ENCODE measurements at regions not wholly inside any gene's neighbourhood (a gene's known extent, or its start where the extent isn't known, plus 50 kb on each side); places are given as distances from the start of the nearest gene placed in this dataset.

GRCh38 chr10:105989995-105990394 is 1174.5 kb downstream of the SORCS1 start:
- no peak for TF ChIP-seq POLR2AphosphoS5 (IDR thresholded peaks at IDR 0.05; ENCODE audit: low read depth, low read length)
- TF ChIP-seq TAF1 (IDR thresholded peaks at IDR 0.05; ENCODE audit: borderline replicate concordance, low read depth, low read length), result no peak
- TF ChIP-seq POLR2A (IDR thresholded peaks at IDR 0.05; ENCODE audit: low read depth, low read length), result no peak
- no peak for DNase-seq (ENCODE audit: insufficient read length)
- no peak for FAIRE-seq

GRCh38 chr10:105988848-105989247 is 1175.7 kb downstream of the SORCS1 start:
- no peak for TF ChIP-seq TAF1 (IDR thresholded peaks at IDR 0.05; ENCODE audit: borderline replicate concordance, low read depth, low read length)
- TF ChIP-seq POLR2A (IDR thresholded peaks at IDR 0.05; ENCODE audit: low read depth, low read length), result no peak
- no peak for TF ChIP-seq POLR2AphosphoS5 (IDR thresholded peaks at IDR 0.05; ENCODE audit: low read depth, low read length)
- FAIRE-seq, result no peak
- no peak for DNase-seq (ENCODE audit: insufficient read length)

GRCh38 chr10:105986912-105987635 is 1177.4 kb downstream of the SORCS1 start:
- TF ChIP-seq POLR2AphosphoS5 (IDR thresholded peaks at IDR 0.05; ENCODE audit: low read depth, low read length) (no peak), POLR2A (IDR thresholded peaks at IDR 0.05; ENCODE audit: low read depth, low read length) (no peak), TAF1 (IDR thresholded peaks at IDR 0.05; ENCODE audit: borderline replicate concordance, low read depth, low read length) (no peak)
- FAIRE-seq, result no peak
- DNase-seq (ENCODE audit: insufficient read length), result no peak

- TF ChIP-seq POLR2AphosphoS5 (IDR thresholded peaks at IDR 0.05; ENCODE audit: low read depth, low read length) (no peak), POLR2A (IDR thresholded peaks at IDR 0.05; ENCODE audit: low read depth, low read length) (no peak), TAF1 (IDR thresholded peaks at IDR 0.05; ENCODE audit: borderline replicate concordance, low read depth, low read length) (no peak)
- FAIRE-seq (no peak), DNase-seq (ENCODE audit: insufficient read length) (no peak)
These were observed 1178.0 kb downstream of the SORCS1 start for GRCh38 chr10:105986486-105986885.

GRCh38 chr10:105982735-105983134 is 1181.8 kb downstream of the SORCS1 start:
- TF ChIP-seq POLR2A (IDR thresholded peaks at IDR 0.05; ENCODE audit: low read depth, low read length) (no peak), TAF1 (IDR thresholded peaks at IDR 0.05; ENCODE audit: borderline replicate concordance, low read depth, low read length) (no peak), POLR2AphosphoS5 (IDR thresholded peaks at IDR 0.05; ENCODE audit: low read depth, low read length) (no peak)
- FAIRE-seq (no peak), DNase-seq (ENCODE audit: insufficient read length) (no peak)

GRCh38 chr10:105981679-105982078 is 1182.8 kb downstream of the SORCS1 start:
- no peak for FAIRE-seq
- TF ChIP-seq POLR2AphosphoS5 (IDR thresholded peaks at IDR 0.05; ENCODE audit: low read depth, low read length), result no peak
- TF ChIP-seq POLR2A (IDR thresholded peaks at IDR 0.05; ENCODE audit: low read depth, low read length), result no peak
- TF ChIP-seq TAF1 (IDR thresholded peaks at IDR 0.05; ENCODE audit: borderline replicate concordance, low read depth, low read length), result no peak

GRCh38 chr10:105974803-105975456 is 1189.6 kb downstream of the SORCS1 start:
- no peak for TF ChIP-seq TAF1 (IDR thresholded peaks at IDR 0.05; ENCODE audit: borderline replicate concordance, low read depth, low read length)
- TF ChIP-seq POLR2A (IDR thresholded peaks at IDR 0.05; ENCODE audit: low read depth, low read length), result no peak
- no peak for TF ChIP-seq POLR2AphosphoS5 (IDR thresholded peaks at IDR 0.05; ENCODE audit: low read depth, low read length)
- DNase-seq (ENCODE audit: insufficient read length) (no peak), FAIRE-seq (peak; percentile 67)

More at GRCh38 chr10:105981679-105982078, 1182.8 kb downstream of the SORCS1 start:
- DNase-seq (ENCODE audit: insufficient read length), result no peak

- FAIRE-seq (peak; percentile 63), DNase-seq (ENCODE audit: insufficient read length) (no peak)
- TF ChIP-seq POLR2A (IDR thresholded peaks at IDR 0.05; ENCODE audit: low read depth, low read length) (no peak), TAF1 (IDR thresholded peaks at IDR 0.05; ENCODE audit: borderline replicate concordance, low read depth, low read length) (no peak)
These were observed 1190.6 kb downstream of the SORCS1 start for GRCh38 chr10:105973902-105974301.

- DNase-seq (ENCODE audit: insufficient read length), result no peak
These were observed 1191.1 kb downstream of the SORCS1 start for GRCh38 chr10:105973360-105973759.

GRCh38 chr10:105971460-105971859 is 1193.0 kb downstream of the SORCS1 start:
- FAIRE-seq (no peak), DNase-seq (ENCODE audit: insufficient read length) (no peak)
- no peak for TF ChIP-seq POLR2A (IDR thresholded peaks at IDR 0.05; ENCODE audit: low read depth, low read length)
- no peak for TF ChIP-seq POLR2AphosphoS5 (IDR thresholded peaks at IDR 0.05; ENCODE audit: low read depth, low read length)
- no peak for TF ChIP-seq TAF1 (IDR thresholded peaks at IDR 0.05; ENCODE audit: borderline replicate concordance, low read depth, low read length)

More at GRCh38 chr10:105973360-105973759, 1191.1 kb downstream of the SORCS1 start:
- FAIRE-seq, result no peak
- TF ChIP-seq TAF1 (IDR thresholded peaks at IDR 0.05; ENCODE audit: borderline replicate concordance, low read depth, low read length) (no peak), POLR2AphosphoS5 (IDR thresholded peaks at IDR 0.05; ENCODE audit: low read depth, low read length) (no peak), POLR2A (IDR thresholded peaks at IDR 0.05; ENCODE audit: low read depth, low read length) (no peak)

GRCh38 chr10:105969884-105970377 is 1194.6 kb downstream of the SORCS1 start:
- DNase-seq (ENCODE audit: insufficient read length) (no peak), FAIRE-seq (no peak)
- TF ChIP-seq TAF1 (IDR thresholded peaks at IDR 0.05; ENCODE audit: borderline replicate concordance, low read depth, low read length) (no peak), POLR2AphosphoS5 (IDR thresholded peaks at IDR 0.05; ENCODE audit: low read depth, low read length) (no peak), POLR2A (IDR thresholded peaks at IDR 0.05; ENCODE audit: low read depth, low read length) (no peak)

GRCh38 chr10:105968666-105969065 is 1195.8 kb downstream of the SORCS1 start:
- DNase-seq (ENCODE audit: insufficient read length) (no peak), FAIRE-seq (no peak)
- TF ChIP-seq POLR2AphosphoS5 (IDR thresholded peaks at IDR 0.05; ENCODE audit: low read depth, low read length) (no peak), TAF1 (IDR thresholded peaks at IDR 0.05; ENCODE audit: borderline replicate concordance, low read depth, low read length) (no peak)

Data from GM12892 (cell line).